SK-N-DZ (cell line): ENCODE measurements at regions not wholly inside any gene's neighbourhood (a gene's known extent, or its start where the extent isn't known, plus 50 kb on each side); places are given as distances from the start of the nearest gene placed in this dataset.
"Not testable (repeated sequence)": the region's sequence is repeated elsewhere in the genome, so short reads cannot be mapped to it uniquely, and the experiment has no call there.

ENCODE experiments used
- DNase-seq: peaks from one replicate; pipeline ENCODE4 v3.0.0-alpha.2; 2015; ENCODE audit warnings: low spot score

- not testable (repeated sequence) for DNase-seq
These were observed 92.6 kb upstream of the THOC3 start for GRCh38 chr5:176060472-176061268.

GRCh38 chr5:176061269-176061622, 93.1 kb upstream of the THOC3 start:
- not testable (repeated sequence) for DNase-seq

DNA sequence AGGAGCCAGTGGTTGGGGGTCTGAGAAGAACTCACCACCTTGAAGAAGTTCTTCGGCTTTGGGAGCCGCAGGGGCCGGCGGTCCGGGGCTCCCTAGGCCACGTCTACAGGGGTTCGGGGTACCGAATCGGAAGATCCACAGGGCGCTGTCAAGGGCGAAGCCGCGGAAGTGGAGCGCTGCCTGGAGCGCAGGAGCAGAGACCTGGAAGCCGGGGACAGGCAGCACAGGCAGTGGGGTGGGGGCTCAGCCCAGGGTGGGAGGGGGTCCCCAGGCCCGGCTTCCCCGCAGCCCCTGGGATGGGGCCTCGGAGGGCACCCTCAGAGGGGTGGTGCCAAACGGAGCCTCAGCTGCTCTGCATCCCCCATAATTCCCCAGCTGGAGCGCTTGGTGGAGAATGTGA, 93.5 kb upstream of the THOC3 start:
- not testable (repeated sequence) for DNase-seq

- not testable (repeated sequence) for DNase-seq
These were observed 98.3 kb upstream of the THOC3 start for GRCh38 chr5:176066262-176066945.

DNA sequence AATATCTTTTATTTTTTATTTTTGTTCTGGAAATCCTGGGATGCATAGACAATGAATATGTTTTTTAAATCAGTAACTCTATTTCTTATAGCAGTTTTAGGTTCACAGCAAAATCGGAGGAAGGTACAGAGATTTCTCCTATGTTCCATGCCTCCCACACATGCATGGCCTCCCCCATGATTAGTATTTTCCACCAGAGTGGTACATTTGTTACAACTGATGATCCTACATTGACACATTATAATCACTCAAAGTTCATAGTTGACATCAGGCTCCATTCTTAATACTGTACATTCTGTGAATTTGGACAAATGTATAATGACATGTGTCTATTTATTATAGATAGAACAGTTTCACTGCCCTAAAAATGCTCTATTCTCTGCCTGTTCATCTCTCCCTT, 99.0 kb upstream of the THOC3 start:
- DNase-seq = not testable (repeated sequence)

- DNase-seq = not testable (repeated sequence)
These were observed 99.8 kb upstream of the THOC3 start for GRCh38 chr5:176067948-176068347.

DNA sequence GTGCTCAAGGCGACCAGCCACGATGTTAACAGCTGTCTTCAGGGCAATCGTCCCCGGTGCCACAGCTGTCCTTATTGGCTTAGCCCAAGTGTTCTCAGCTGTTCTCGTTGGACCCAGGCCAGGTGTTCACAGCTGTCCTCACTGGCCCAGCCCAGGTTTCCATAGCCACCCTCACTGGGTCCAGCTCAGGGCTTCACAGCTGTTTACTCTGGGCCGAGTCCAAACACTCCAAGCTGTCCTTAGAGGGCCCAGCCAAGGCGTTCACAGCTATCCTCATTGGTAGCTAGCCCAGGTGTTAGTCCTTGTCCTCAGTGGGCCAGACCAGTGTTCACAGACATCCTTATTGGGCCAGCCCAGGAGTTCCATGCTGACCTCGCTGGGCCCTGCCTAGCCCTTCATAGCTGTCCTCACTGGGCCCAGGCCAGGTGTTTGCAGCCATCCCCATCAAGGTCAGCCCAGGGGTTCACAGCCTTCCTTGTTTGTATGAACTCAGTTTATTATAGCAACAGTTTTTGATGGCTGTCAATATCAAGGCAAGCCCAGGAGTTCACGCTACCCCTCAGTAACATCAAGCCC, 106.0 kb upstream of the THOC3 start:
- not testable (repeated sequence) for DNase-seq

DNA sequence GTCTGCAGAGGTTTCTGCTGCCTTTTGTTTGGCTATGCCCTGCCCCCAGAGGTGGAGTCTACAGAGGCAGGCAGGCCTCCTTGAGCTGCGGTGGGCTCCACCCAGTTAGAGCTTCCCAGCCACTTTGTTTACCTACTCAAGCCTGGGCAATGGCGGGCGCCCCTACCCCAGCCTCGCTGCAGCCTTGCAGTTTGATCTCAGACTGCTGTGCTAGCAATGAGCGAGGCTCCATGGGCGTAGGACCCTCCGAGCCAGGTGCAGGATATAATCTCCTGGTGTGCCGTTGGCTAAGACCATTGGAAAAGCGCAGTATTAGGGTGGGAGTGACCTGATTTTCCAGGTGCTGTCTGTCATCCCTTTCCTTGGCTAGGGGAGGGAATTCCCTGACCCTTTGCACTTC, 115.6 kb upstream of the THOC3 start:
- not testable (repeated sequence) for DNase-seq

GRCh38 chr5:176103083-176103482, 135.0 kb upstream of the THOC3 start:
- DNase-seq = not testable (repeated sequence)

DNA sequence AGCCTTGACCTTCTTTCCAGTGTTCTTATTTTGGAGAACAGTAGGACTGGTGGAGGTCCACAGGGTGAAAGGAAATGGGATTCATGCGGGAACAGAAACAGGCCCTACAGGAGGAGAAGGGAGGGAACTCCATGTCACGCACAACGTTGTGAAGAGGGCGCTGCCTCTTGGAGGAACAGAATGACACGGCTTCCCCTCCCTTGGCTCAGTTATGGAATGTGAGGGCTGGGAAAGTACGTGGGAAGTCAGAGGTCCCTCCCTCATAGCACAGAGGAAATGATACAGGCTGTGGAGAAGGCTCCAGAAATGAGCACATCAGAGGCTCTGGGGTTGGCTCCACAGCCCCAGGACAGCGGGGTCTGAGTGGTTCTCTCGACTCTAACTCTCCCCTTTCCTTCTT, 125.3 kb upstream of the SIMC1 start:
- not testable (repeated sequence) for DNase-seq

- not testable (repeated sequence) for DNase-seq
These were observed 124.4 kb upstream of the SIMC1 start for GRCh38 chr5:176113673-176114335.

DNA sequence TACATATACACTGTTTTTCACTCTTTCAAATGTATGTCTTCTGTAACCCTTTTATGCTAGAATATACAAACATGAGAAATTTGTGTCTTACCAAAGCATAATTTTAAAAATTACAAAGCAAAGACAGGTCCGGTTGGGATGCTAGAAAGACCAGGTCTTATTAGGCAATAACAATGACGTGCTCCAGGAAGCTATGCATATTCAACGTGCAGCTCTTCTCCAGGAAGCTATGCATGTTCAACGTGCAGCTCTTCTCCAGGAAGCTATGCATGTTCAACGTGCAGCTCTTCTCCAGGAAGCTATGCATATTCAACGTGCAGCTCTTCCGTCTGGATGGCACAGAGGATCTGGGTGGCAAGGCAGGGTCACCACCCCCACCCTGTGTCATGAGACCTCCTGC, 123.4 kb upstream of the SIMC1 start:
- DNase-seq = not testable (repeated sequence)

- DNase-seq = not testable (repeated sequence)
These were observed 120.5 kb upstream of the SIMC1 start for GRCh38 chr5:176117699-176118238.

DNA sequence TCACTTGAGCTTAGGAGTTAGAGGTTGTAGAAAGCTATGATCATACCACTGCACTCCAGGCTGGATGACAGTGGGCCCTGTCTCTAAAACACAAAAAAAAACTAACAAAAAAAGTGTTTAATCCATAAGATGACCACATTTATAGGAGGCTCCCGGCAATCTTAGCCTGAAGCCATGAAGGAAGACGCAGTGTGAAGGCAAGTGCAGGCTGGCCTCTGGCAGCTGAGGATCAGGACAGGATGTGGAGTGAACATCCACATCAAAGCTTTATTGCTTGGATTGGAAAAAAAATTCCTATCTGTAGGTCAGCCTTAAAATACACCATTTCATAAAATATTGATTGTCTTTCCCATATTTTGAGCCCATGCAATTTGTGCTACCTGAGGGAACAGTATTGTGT, 115.9 kb upstream of the SIMC1 start:
- not testable (repeated sequence) for DNase-seq

- DNase-seq = not testable (repeated sequence)
These were observed 114.1 kb upstream of the SIMC1 start for GRCh38 chr5:176124120-176124519.

GRCh38 chr5:176131771-176132170, 106.5 kb upstream of the SIMC1 start:
- no peak for DNase-seq

GRCh38 chr5:176132471-176133288, 105.5 kb upstream of the SIMC1 start:
- no peak for DNase-seq

GRCh38 chr5:176133289-176133870, 104.8 kb upstream of the SIMC1 start:
- DNase-seq = no peak

- no peak for DNase-seq
These were observed 104.3 kb upstream of the SIMC1 start for GRCh38 chr5:176133877-176134276.

DNA sequence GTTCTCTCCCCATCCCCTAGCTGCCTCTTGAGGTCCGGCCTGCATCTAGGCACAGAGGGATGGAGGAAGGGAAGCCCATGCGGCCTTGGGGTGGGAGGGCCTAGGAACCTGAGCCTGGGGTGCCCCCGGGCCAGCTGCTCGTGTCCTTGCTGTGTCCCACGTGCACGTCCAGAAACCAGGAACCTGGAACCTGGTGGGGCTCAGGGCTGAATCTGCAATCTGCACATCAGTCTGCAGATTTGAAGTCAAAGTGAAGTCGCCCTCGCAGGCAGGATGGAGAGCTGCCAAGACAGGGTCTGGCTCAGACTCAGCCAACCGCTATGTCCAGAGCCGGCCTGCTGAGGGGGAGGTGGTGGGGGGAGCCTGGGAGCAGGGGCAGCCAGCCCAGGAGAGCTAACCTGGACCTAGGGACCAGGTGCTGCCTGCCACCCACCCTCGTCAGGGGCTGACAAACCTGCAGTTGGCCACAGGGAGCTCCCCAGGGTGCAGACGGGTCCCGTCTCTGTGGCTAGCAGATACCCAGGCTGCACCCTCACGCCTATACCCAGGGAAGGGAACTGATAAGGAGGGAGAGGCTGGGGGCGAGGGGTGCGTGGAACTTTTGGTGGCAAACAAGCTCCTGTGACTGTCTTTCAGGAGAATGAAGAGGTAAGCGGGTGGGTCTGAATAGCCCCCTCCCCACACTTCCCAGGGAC, 103.5 kb upstream of the SIMC1 start:
- no peak for DNase-seq
